ENCODE measurements at regions not wholly inside any gene's neighbourhood (a gene's known extent, or its start where the extent isn't known, plus 50 kb on each side); places are given as distances from the start of the nearest gene placed in this dataset.
"Not testable (repeated sequence)": the region's sequence is repeated elsewhere in the genome, so short reads cannot be mapped to it uniquely, and the experiment has no call there.

GRCh38 chr4:165548702-165549101 is 169.9 kb downstream of the CPE start:
- in situ Hi-C loops (cut with MboI; ENCODE audit: low sequenced_read_pairs), result loop anchor here (25.0 kb wide), 1 partner anchor 539 kb away; no protein-coding TSS in a partner anchor

- in situ Hi-C loops (cut with MboI; ENCODE audit: low sequenced_read_pairs), result no loop called here
These were observed 174.5 kb downstream of the CPE start for GRCh38 chr4:165553221-165553810.

GRCh38 chr4:165555302-165555701 is 176.5 kb downstream of the CPE start:
- in situ Hi-C loops (cut with MboI; ENCODE audit: low sequenced_read_pairs), result no loop called here

GRCh38 chr4:165556383-165556782 is 177.6 kb downstream of the CPE start:
- in situ Hi-C loops (cut with MboI; ENCODE audit: low sequenced_read_pairs), result no loop called here

- in situ Hi-C loops (cut with MboI; ENCODE audit: low sequenced_read_pairs), result no loop called here
These were observed 182.1 kb downstream of the CPE start for GRCh38 chr4:165560941-165561340.

- in situ Hi-C loops (cut with MboI; ENCODE audit: low sequenced_read_pairs), result no loop called here
These were observed 185.0 kb downstream of the CPE start for GRCh38 chr4:165563851-165564250.

- in situ Hi-C loops (cut with MboI; ENCODE audit: low sequenced_read_pairs), result no loop called here
These were observed 190.2 kb downstream of the CPE start for GRCh38 chr4:165569031-165569430.

- in situ Hi-C loops (cut with MboI; ENCODE audit: low sequenced_read_pairs), result not testable (repeated sequence)
These were observed 192.7 kb downstream of the CPE start for GRCh38 chr4:165571476-165571875.

GRCh38 chr4:165580351-165580905 is 201.6 kb downstream of the CPE start:
- in situ Hi-C loops (cut with MboI; ENCODE audit: low sequenced_read_pairs), result no loop called here

GRCh38 chr4:165583341-165583740 is 204.5 kb downstream of the CPE start:
- in situ Hi-C loops (cut with MboI; ENCODE audit: low sequenced_read_pairs), result no loop called here

GRCh38 chr4:165584916-165585315 is 206.1 kb downstream of the CPE start:
- in situ Hi-C loops (cut with MboI; ENCODE audit: low sequenced_read_pairs), result no loop called here

- in situ Hi-C loops (cut with MboI; ENCODE audit: low sequenced_read_pairs), result no loop called here
These were observed 209.9 kb downstream of the CPE start for GRCh38 chr4:165588534-165589315.

- in situ Hi-C loops (cut with MboI; ENCODE audit: low sequenced_read_pairs), result no loop called here
These were observed 213.6 kb downstream of the CPE start for GRCh38 chr4:165592386-165592785.

- in situ Hi-C loops (cut with MboI; ENCODE audit: low sequenced_read_pairs), result no loop called here
These were observed 219.0 kb downstream of the CPE start for GRCh38 chr4:165597581-165598480.

GRCh38 chr4:165600959-165601683 is 222.3 kb downstream of the CPE start:
- in situ Hi-C loops (cut with MboI; ENCODE audit: low sequenced_read_pairs), result no loop called here

GRCh38 chr4:165602621-165603020 is 223.8 kb downstream of the CPE start:
- in situ Hi-C loops (cut with MboI; ENCODE audit: low sequenced_read_pairs), result no loop called here

- in situ Hi-C loops (cut with MboI; ENCODE audit: low sequenced_read_pairs), result no loop called here
These were observed 225.4 kb downstream of the CPE start for GRCh38 chr4:165604181-165604580.

- in situ Hi-C loops (cut with MboI; ENCODE audit: low sequenced_read_pairs), result no loop called here
These were observed 227.0 kb downstream of the CPE start for GRCh38 chr4:165605811-165606210.

- in situ Hi-C loops (cut with MboI; ENCODE audit: low sequenced_read_pairs), result no loop called here
These were observed 227.8 kb downstream of the CPE start for GRCh38 chr4:165606465-165607205.

- in situ Hi-C loops (cut with MboI; ENCODE audit: low sequenced_read_pairs), result no loop called here
These were observed 230.8 kb downstream of the CPE start for GRCh38 chr4:165609653-165610052.
